GM12878 (cell line): ENCODE measurements at regions not wholly inside any gene's neighbourhood (a gene's known extent, or its start where the extent isn't known, plus 50 kb on each side); places are given as distances from the start of the nearest gene placed in this dataset.

Source experiments
- ATAC-seq: fragments of 200-7000 bp; cut with Tn5 transposase; 3 replicates; pipeline ENCODE4 v1.9.1; 2020; ENCODE audit warnings: mild to moderate bottlenecking, moderate library complexity
- BruUV-seq: library from RNA; stranded (reverse); fragments of 400-500 nt; replicated peaks from 2 replicates; lab custom pipeline; 2021; lab: Mats Ljungman, UMichigan
- CTCF ChIA-PET: fragments of 300-600 bp; sonication (Branson Sonifier 250); formaldehyde crosslinking; extraction: SDS; loops from one replicate; lab custom pipeline; 2021; ENCODE audit warnings: inconsistent platforms; lab: Yijun Ruan, JAX
- POLR2A ChIA-PET: fragments of 350-600 bp; formaldehyde crosslinking; extraction: SDS; loops from one replicate; lab custom pipeline; 2021; ENCODE audit warnings: inconsistent platforms; lab: Charles Lee
- RAD21 ChIA-PET: fragments of 300-600 bp; sonication (Branson Sonifier 250); formaldehyde crosslinking; loops from one replicate; lab custom pipeline; 2023; ENCODE audit warnings: antibody characterized with exemption; ENCODE audit not compliant: unreplicated experiment; lab: Charles Lee
- SMC1A ChIA-PET: fragments of 300-600 bp; sonication (Branson Sonifier 250); formaldehyde crosslinking; loops from one replicate; lab custom pipeline; 2023; ENCODE audit not compliant: unreplicated experiment, uncharacterized antibody; lab: Charles Lee
- DNase-seq: peaks from one replicate; pipeline ENCODE4 v3.0.0-alpha.2; 2011; ENCODE audit warnings: low read depth, low spot score
- FAIRE-seq: peaks from 3 replicates; lab custom pipeline; 2011; peaks lifted over from hg19 to GRCh38; lab: Jason Lieb, UNC
- H2AFZ ChIP-seq: 2 replicates; pipeline ENCODE4 v1.6.0; 2011; ENCODE audit warnings: low read depth, low read length, control low read depth; ENCODE audit not compliant: control insufficient read depth
- H3K27ac ChIP-seq: 2 replicates; pipeline ENCODE4 v1.5.1; 2011; ENCODE audit warnings: control low read depth; ENCODE audit not compliant: control insufficient read depth, insufficient read depth
- H3K27me3 ChIP-seq, 2 experiments: replicated peaks in 1 of 2; 2 replicates each; pipeline versions ENCODE4 v1.6.0 to v1.6.1; 2011; ENCODE audit warnings: low read length in 1 of 2; ENCODE audit not compliant: control insufficient read depth in 2 of 2, insufficient read depth in 2 of 2
- H3K36me3 ChIP-seq, 2 experiments: 2 replicates each; pipeline ENCODE4 v1.5.1; 2011; ENCODE audit warnings: low read length in 1 of 2; ENCODE audit not compliant: control insufficient read depth in 2 of 2, insufficient read depth in 2 of 2
- H3K4me1 ChIP-seq: 2 replicates; pipeline ENCODE4 v1.6.1; 2011; ENCODE audit warnings: mild to moderate bottlenecking, low read length, moderate library complexity, mixed read lengths; ENCODE audit not compliant: control insufficient read depth, insufficient read depth
- H3K4me2 ChIP-seq: 2 replicates; pipeline ENCODE4 v1.6.0; 2011; ENCODE audit warnings: control low read depth; ENCODE audit not compliant: control insufficient read depth, insufficient read depth
- H3K4me3 ChIP-seq: fragments of 200-600 bp; sonication (generic); 2 replicates; pipeline ENCODE4 v1.5.1; 2016
- H3K79me2 ChIP-seq: 2 replicates; pipeline ENCODE4 v1.6.0; 2011; ENCODE audit warnings: low read length; ENCODE audit not compliant: control insufficient read depth, insufficient read depth
- H3K9ac ChIP-seq: 2 replicates; pipeline ENCODE4 v1.8.0; 2011; ENCODE audit warnings: low read length, control low read depth, mixed read lengths; ENCODE audit not compliant: control insufficient read depth, insufficient read depth
- H3K9me3 ChIP-seq: replicated peaks from 3 replicates; pipeline ENCODE4 v1.5.1; 2011; ENCODE audit warnings: mild to moderate bottlenecking, low read length; ENCODE audit not compliant: control insufficient read depth, insufficient read depth
- H4K20me1 ChIP-seq: 2 replicates; pipeline ENCODE4 v1.6.0; 2011; ENCODE audit not compliant: control insufficient read depth, insufficient read depth
- EGR1 ChIP-seq, 2 experiments: IDR thresholded peaks; 1 replicate in 1 of 2; 2 replicates in 1 of 2; pipeline ENCODE4 v1.6.1; 2011 to 2012; ENCODE audit warnings: low read depth in 2 of 2, low read length in 2 of 2, borderline replicate concordance in 1 of 2, mild to moderate bottlenecking in 1 of 2, moderate library complexity in 1 of 2
- GABPA ChIP-seq: IDR thresholded peaks from 2 replicates; pipeline ENCODE4 v1.6.1; 2014; ENCODE audit warnings: antibody characterized with exemption, low read depth, mild to moderate bottlenecking, inconsistent platforms
- IRF4 ChIP-seq: IDR thresholded peaks from 2 replicates; pipeline ENCODE4 v1.6.1; 2011; ENCODE audit warnings: low read depth, low read length
- MYB ChIP-seq: fragments of 150-350 bp; IDR thresholded peaks from 2 replicates; pipeline ENCODE4 v1.6.1; 2014; ENCODE audit warnings: mild to moderate bottlenecking, low read depth, low read length, borderline replicate concordance
- PAX5 ChIP-seq: IDR thresholded peaks from 2 replicates; pipeline ENCODE4 v1.6.1; 2011; ENCODE audit warnings: low read depth, low read length, borderline replicate concordance
- SMAD1 ChIP-seq: fragments of 450-650 bp; IDR thresholded peaks from 2 replicates; pipeline ENCODE4 v1.6.1; 2018; ENCODE audit warnings: mild to moderate bottlenecking, low read depth; ENCODE audit not compliant: partially characterized antibody
- SP1 ChIP-seq: IDR thresholded peaks from one replicate; pipeline ENCODE4 v1.6.1; 2011; ENCODE audit warnings: low read depth, low read length
- SPI1 ChIP-seq: IDR thresholded peaks from 2 replicates; pipeline ENCODE4 v1.6.1; 2011; ENCODE audit warnings: low read depth, mild to moderate bottlenecking, low read length, moderate library complexity, borderline replicate concordance; ENCODE audit not compliant: insufficient read depth
- SREBF1 ChIP-seq: IDR thresholded peaks from 2 replicates; pipeline ENCODE4 v1.6.1; 2012; ENCODE audit warnings: mild to moderate bottlenecking, low read length
- YBX1 ChIP-seq: fragments of 450-650 bp; IDR thresholded peaks from 2 replicates; pipeline ENCODE4 v1.6.1; 2016; ENCODE audit warnings: antibody characterized with exemption
- ZNF207 ChIP-seq: fragments of 450-650 bp; IDR thresholded peaks from 2 replicates; pipeline ENCODE4 v1.6.1; 2014; ENCODE audit warnings: antibody characterized with exemption, mild to moderate bottlenecking, borderline replicate concordance
- WGBS: methylation state at CpG from one replicate; pipeline ENCODE4 v1.1.6; 2016; ENCODE audit warnings: low lambda C conversion rate; ENCODE audit not compliant: insufficient replicate concordance, insufficient coverage; ENCODE audit errors: missing lambda C conversion rate; 5-methylcytosine and 5-hydroxymethylcytosine counted together
- in situ Hi-C: fragments of 300-500 bp; cut with MboI; formaldehyde crosslinking; loops from 9 replicates; pipeline ENCODE4 v1.14.3; 2018; ENCODE audit warnings: mixed read lengths
- intact Hi-C: fragments of 100-400 bp; cut with micrococcal nuclease; formaldehyde crosslinking; loops from one replicate; pipeline ENCODE4 v1.14.2; 2022; ENCODE audit not compliant: unreplicated experiment
- TF ChIP-seq, protein P1 (sequence below): fragments of 450-650 bp; conservative IDR thresholded peaks from 2 replicates; pipeline ENCODE4 v1.6.1; 2017; ENCODE audit warnings: mild to moderate bottlenecking, moderate library complexity
- TF ChIP-seq, protein P2 (sequence below), 3 experiments: IDR thresholded peaks in 2 of 3; conservative IDR thresholded peaks in 1 of 3; 2 replicates each; pipeline ENCODE4 v1.5.1; 2011; ENCODE audit warnings: low read depth in 3 of 3, low read length in 3 of 3, mild to moderate bottlenecking in 3 of 3, control low read depth in 2 of 3, moderate library complexity in 2 of 3, inconsistent platforms in 1 of 3, mixed read lengths in 1 of 3; ENCODE audit not compliant: control insufficient read depth in 2 of 3, insufficient read depth in 1 of 3; ENCODE audit errors: extremely low read depth in 1 of 3
- TF ChIP-seq, protein P3 (sequence below): fragments of 450-650 bp; IDR thresholded peaks from 2 replicates; pipeline ENCODE4 v1.6.1; 2018; ENCODE audit warnings: borderline replicate concordance, mild to moderate bottlenecking; ENCODE audit not compliant: partially characterized antibody
- TF ChIP-seq, protein P4 (sequence below): fragments of 450-650 bp; IDR thresholded peaks from 2 replicates; pipeline ENCODE4 v1.6.1; 2016; ENCODE audit warnings: mild to moderate bottlenecking, moderate library complexity, borderline replicate concordance

DNA sequence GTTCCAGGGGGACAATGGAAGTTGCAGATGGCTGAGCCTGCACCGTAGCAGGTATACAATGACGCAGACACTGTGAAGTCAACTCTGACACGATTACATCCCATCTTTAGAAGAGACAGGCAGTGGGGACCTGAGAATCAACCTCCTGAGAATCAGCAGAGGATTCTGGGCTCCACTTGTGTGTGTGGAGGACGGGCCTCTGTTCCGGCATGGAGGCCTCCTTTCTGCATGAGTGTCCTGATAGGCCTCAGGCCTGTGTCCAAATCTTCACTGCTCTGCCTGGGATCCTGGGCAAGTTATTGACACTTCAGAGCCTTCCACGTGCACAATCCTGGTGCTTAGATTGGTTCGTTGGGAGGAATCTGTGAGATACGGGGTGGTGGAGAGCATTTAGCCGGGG lies 151.2 kb upstream of the COL5A1 start:
- POLR2A ChIA-PET = no interaction called here
- 27% methylated on average over 9 of the region's 9 CpGs for WGBS
- TF ChIP-seq SPI1 = no peak
- no peak for TF ChIP-seq SMAD1
- no peak for TF ChIP-seq ZNF207
- TF ChIP-seq, protein P1, sequence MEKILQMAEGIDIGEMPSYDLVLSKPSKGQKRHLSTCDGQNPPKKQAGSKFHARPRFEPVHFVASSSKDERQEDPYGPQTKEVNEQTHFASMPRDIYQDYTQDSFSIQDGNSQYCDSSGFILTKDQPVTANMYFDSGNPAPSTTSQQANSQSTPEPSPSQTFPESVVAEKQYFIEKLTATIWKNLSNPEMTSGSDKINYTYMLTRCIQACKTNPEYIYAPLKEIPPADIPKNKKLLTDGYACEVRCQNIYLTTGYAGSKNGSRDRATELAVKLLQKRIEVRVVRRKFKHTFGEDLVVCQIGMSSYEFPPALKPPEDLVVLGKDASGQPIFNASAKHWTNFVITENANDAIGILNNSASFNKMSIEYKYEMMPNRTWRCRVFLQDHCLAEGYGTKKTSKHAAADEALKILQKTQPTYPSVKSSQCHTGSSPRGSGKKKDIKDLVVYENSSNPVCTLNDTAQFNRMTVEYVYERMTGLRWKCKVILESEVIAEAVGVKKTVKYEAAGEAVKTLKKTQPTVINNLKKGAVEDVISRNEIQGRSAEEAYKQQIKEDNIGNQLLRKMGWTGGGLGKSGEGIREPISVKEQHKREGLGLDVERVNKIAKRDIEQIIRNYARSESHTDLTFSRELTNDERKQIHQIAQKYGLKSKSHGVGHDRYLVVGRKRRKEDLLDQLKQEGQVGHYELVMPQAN = no peak
- TF ChIP-seq, protein P2, sequence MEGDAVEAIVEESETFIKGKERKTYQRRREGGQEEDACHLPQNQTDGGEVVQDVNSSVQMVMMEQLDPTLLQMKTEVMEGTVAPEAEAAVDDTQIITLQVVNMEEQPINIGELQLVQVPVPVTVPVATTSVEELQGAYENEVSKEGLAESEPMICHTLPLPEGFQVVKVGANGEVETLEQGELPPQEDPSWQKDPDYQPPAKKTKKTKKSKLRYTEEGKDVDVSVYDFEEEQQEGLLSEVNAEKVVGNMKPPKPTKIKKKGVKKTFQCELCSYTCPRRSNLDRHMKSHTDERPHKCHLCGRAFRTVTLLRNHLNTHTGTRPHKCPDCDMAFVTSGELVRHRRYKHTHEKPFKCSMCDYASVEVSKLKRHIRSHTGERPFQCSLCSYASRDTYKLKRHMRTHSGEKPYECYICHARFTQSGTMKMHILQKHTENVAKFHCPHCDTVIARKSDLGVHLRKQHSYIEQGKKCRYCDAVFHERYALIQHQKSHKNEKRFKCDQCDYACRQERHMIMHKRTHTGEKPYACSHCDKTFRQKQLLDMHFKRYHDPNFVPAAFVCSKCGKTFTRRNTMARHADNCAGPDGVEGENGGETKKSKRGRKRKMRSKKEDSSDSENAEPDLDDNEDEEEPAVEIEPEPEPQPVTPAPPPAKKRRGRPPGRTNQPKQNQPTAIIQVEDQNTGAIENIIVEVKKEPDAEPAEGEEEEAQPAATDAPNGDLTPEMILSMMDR (IDR thresholded peaks at IDR 0.05 in 2 of 3, conservative IDR thresholded peaks at IDR 0.05 in 1 of 3; ENCODE audit: control insufficient read depth in 2 of 3, extremely low read depth in 1 of 3, insufficient read depth in 1 of 3, low read depth in 3 of 3, low read length in 3 of 3) = no peak
- TF ChIP-seq SP1 = no peak
- no peak for TF ChIP-seq YBX1
- TF ChIP-seq GABPA = no peak
- no peak for TF ChIP-seq EGR1 (IDR thresholded peaks at IDR 0.05; ENCODE audit: borderline replicate concordance in 1 of 2, low read depth in 2 of 2, low read length in 2 of 2)
- no peak for TF ChIP-seq SREBF1
- no peak for TF ChIP-seq PAX5
- TF ChIP-seq IRF4 = no peak
- TF ChIP-seq MYB = no peak
- TF ChIP-seq, protein P3, sequence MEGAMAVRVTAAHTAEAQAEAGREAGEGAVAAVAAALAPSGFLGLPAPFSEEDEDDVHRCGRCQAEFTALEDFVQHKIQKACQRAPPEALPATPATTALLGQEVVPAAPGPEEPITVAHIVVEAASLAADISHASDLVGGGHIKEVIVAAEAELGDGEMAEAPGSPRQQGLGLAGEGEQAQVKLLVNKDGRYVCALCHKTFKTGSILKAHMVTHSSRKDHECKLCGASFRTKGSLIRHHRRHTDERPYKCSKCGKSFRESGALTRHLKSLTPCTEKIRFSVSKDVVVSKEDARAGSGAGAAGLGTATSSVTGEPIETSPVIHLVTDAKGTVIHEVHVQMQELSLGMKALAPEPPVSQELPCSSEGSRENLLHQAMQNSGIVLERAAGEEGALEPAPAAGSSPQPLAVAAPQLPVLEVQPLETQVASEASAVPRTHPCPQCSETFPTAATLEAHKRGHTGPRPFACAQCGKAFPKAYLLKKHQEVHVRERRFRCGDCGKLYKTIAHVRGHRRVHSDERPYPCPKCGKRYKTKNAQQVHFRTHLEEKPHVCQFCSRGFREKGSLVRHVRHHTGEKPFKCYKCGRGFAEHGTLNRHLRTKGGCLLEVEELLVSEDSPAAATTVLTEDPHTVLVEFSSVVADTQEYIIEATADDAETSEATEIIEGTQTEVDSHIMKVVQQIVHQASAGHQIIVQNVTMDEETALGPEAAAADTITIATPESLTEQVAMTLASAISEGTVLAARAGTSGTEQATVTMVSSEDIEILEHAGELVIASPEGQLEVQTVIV = no peak
- TF ChIP-seq, protein P4, sequence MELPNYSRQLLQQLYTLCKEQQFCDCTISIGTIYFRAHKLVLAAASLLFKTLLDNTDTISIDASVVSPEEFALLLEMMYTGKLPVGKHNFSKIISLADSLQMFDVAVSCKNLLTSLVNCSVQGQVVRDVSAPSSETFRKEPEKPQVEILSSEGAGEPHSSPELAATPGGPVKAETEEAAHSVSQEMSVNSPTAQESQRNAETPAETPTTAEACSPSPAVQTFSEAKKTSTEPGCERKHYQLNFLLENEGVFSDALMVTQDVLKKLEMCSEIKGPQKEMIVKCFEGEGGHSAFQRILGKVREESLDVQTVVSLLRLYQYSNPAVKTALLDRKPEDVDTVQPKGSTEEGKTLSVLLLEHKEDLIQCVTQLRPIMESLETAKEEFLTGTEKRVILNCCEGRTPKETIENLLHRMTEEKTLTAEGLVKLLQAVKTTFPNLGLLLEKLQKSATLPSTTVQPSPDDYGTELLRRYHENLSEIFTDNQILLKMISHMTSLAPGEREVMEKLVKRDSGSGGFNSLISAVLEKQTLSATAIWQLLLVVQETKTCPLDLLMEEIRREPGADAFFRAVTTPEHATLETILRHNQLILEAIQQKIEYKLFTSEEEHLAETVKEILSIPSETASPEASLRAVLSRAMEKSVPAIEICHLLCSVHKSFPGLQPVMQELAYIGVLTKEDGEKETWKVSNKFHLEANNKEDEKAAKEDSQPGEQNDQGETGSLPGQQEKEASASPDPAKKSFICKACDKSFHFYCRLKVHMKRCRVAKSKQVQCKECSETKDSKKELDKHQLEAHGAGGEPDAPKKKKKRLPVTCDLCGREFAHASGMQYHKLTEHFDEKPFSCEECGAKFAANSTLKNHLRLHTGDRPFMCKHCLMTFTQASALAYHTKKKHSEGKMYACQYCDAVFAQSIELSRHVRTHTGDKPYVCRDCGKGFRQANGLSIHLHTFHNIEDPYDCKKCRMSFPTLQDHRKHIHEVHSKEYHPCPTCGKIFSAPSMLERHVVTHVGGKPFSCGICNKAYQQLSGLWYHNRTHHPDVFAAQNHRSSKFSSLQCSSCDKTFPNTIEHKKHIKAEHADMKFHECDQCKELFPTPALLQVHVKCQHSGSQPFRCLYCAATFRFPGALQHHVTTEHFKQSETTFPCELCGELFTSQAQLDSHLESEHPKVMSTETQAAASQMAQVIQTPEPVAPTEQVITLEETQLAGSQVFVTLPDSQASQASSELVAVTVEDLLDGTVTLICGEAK = no peak

More for the DNA sequence above, 151.2 kb upstream of the COL5A1 start:
- no peaks in the 10 kb centered on the region for H3K9me3 ChIP-seq
- no TSS peak for BruUV-seq
- H3K36me3 ChIP-seq = no peaks in the 10 kb centered on the region
- no peaks in the 10 kb centered on the region for H3K79me2 ChIP-seq
- no peak for ATAC-seq
- H3K27me3 ChIP-seq = peaks cover 2% of the 10 kb centered on the region in 2 experiments; a peak in 3 of 4 replicates
- in situ Hi-C loops (no loop called here), intact Hi-C loops (no loop called here)
- no peak overlapping the region for H3K4me2 ChIP-seq
- no peaks in the 10 kb centered on the region for H4K20me1 ChIP-seq
- ChIA-PET CTCF (no interaction called here), RAD21 (no interaction called here), SMC1A (no interaction called here)
- H3K4me1 ChIP-seq = no peaks in the 10 kb centered on the region
- no peak overlapping the region for H3K9ac ChIP-seq
- no peak overlapping the region for H2AFZ ChIP-seq
- no peak overlapping the region for H3K27ac ChIP-seq
- no peak for FAIRE-seq
- DNase-seq = no peak
- no peak overlapping the region for H3K4me3 ChIP-seq
